ENCODE measurements at regions not wholly inside any gene's neighbourhood (a gene's known extent, or its start where the extent isn't known, plus 50 kb on each side); places are given as distances from the start of the nearest gene placed in this dataset.

- no peak for DNase-seq (ENCODE audit: insufficient read length, low spot score)
These were observed 358.3 kb downstream of the ZNF521 start for GRCh38 chr18:24993628-24994027.

GRCh38 chr18:24995056-24995455, 356.9 kb downstream of the ZNF521 start:
- no peak for DNase-seq (ENCODE audit: insufficient read length, low spot score)

More at GRCh38 chr18:24993628-24994027, 358.3 kb downstream of the ZNF521 start:
- no peak for FAIRE-seq

GRCh38 chr18:24995755-24996154, 356.2 kb downstream of the ZNF521 start:
- FAIRE-seq, result no peak
- no peak for DNase-seq (ENCODE audit: insufficient read length, low spot score)

More at GRCh38 chr18:24995056-24995455, 356.9 kb downstream of the ZNF521 start:
- FAIRE-seq, result no peak

GRCh38 chr18:24999650-25000267, 352.2 kb downstream of the ZNF521 start:
- FAIRE-seq, result no peak
- no peak for DNase-seq (ENCODE audit: insufficient read length, low spot score)

- no peak for FAIRE-seq
- DNase-seq (ENCODE audit: insufficient read length, low spot score), result no peak
These were observed 350.2 kb downstream of the ZNF521 start for GRCh38 chr18:25001803-25002202.

- FAIRE-seq (no peak), DNase-seq (ENCODE audit: insufficient read length, low spot score) (no peak)
These were observed 346.2 kb downstream of the ZNF521 start for GRCh38 chr18:25005541-25006403.

- FAIRE-seq (no peak), DNase-seq (ENCODE audit: insufficient read length, low spot score) (no peak)
These were observed 341.2 kb downstream of the ZNF521 start for GRCh38 chr18:25010623-25011374.
